IMR-90 (cell line): ENCODE measurements at regions not wholly inside any gene's neighbourhood (a gene's known extent, or its start where the extent isn't known, plus 50 kb on each side); places are given as distances from the start of the nearest gene placed in this dataset.

Experiments used
- ATAC-seq: fragments of 200-7000 bp; cut with Tn5 transposase; 2 replicates; pipeline ENCODE4 v1.9.1; 2020; ENCODE audit warnings: low read depth, mild to moderate bottlenecking, moderate library complexity
- BruUV-seq: library from RNA; stranded (reverse); fragments of 400-500 nt; replicated peaks from 2 replicates; lab custom pipeline; 2021; lab: Mats Ljungman, UMichigan
- CTCF ChIA-PET: fragments of 300-600 bp; formaldehyde crosslinking; extraction: SDS; loops from one replicate; lab custom pipeline; 2021; ENCODE audit warnings: antibody characterized with exemption; lab: Yijun Ruan, JAX
- POLR2A ChIA-PET: fragments of 300-600 bp; sonication (Branson Sonifier 250); formaldehyde crosslinking; loops from one replicate; lab custom pipeline; 2022; ENCODE audit warnings: antibody characterized with exemption; ENCODE audit not compliant: unreplicated experiment; lab: Charles Lee
- DNase-seq: peaks from one replicate; pipeline ENCODE4 v3.0.0; 2013
- H2AFZ ChIP-seq: replicated peaks from 2 replicates; pipeline ENCODE3; 2013; ENCODE audit warnings: low read length, mild to moderate bottlenecking; ENCODE audit not compliant: poor library complexity
- H2AK5ac ChIP-seq: 2 replicates; pipeline ENCODE4 v1.6.1; 2013; ENCODE audit warnings: low read depth, low read length, inconsistent platforms
- H2AK9ac ChIP-seq: replicated peaks from 2 replicates; pipeline ENCODE3; 2013; ENCODE audit warnings: mild to moderate bottlenecking, low read depth, low read length, moderate library complexity; ENCODE audit not compliant: poor library complexity
- H2BK120ac ChIP-seq: 2 replicates; pipeline ENCODE4 v1.6.1; 2013; ENCODE audit warnings: low read depth, low read length, inconsistent platforms
- H2BK15ac ChIP-seq: 3 replicates; pipeline ENCODE4 v1.6.1; 2013; ENCODE audit warnings: low read depth, low read length, inconsistent platforms
- H2BK20ac ChIP-seq: 2 replicates; pipeline ENCODE4 v1.6.1; 2013; ENCODE audit warnings: low read depth, mild to moderate bottlenecking, inconsistent platforms, low read length, moderate library complexity
- H2BK5ac ChIP-seq: 2 replicates; pipeline ENCODE4 v1.6.1; 2013; ENCODE audit warnings: mild to moderate bottlenecking, low read depth, low read length, inconsistent platforms; ENCODE audit not compliant: poor library complexity, severe bottlenecking
- H3K14ac ChIP-seq: replicated peaks from 2 replicates; pipeline ENCODE4 v1.6.1; 2013; ENCODE audit warnings: low read depth, low read length, inconsistent platforms
- H3K18ac ChIP-seq: 2 replicates; pipeline ENCODE4 v1.6.1; 2013; ENCODE audit warnings: low read depth, low read length, control low read depth
- H3K23ac ChIP-seq: 2 replicates; pipeline ENCODE4 v1.6.1; 2013; ENCODE audit warnings: low read depth, low read length, inconsistent platforms
- H3K27ac ChIP-seq: 2 replicates; pipeline ENCODE4 v1.5.1; 2013; ENCODE audit warnings: mild to moderate bottlenecking, control low read depth, low read length; ENCODE audit not compliant: insufficient read depth
- H3K27me3 ChIP-seq: 2 replicates; pipeline ENCODE4 v1.6.1; 2013; ENCODE audit warnings: low read length; ENCODE audit not compliant: control insufficient read depth, insufficient read depth
- H3K36me3 ChIP-seq: 2 replicates; pipeline ENCODE4 v1.6.1; 2013; ENCODE audit warnings: low read length, mixed read lengths; ENCODE audit not compliant: control insufficient read depth, insufficient read depth
- H3K4ac ChIP-seq: 2 replicates; pipeline ENCODE4 v1.6.1; 2013; ENCODE audit warnings: low read depth, low read length, inconsistent platforms
- H3K4me1 ChIP-seq: 2 replicates; pipeline ENCODE4 v1.6.1; 2013; ENCODE audit warnings: low read length, mixed read lengths; ENCODE audit not compliant: control insufficient read depth, insufficient read depth
- H3K4me2 ChIP-seq: 2 replicates; pipeline ENCODE4 v1.6.1; 2013; ENCODE audit warnings: low read depth, mild to moderate bottlenecking, control low read depth, low read length, moderate library complexity
- H3K4me3 ChIP-seq: 2 replicates; pipeline ENCODE4 v1.5.1; 2013; ENCODE audit warnings: low read depth, mild to moderate bottlenecking, control low read depth, low read length, moderate library complexity; ENCODE audit not compliant: insufficient read depth
- H3K56ac ChIP-seq: 2 replicates; pipeline ENCODE4 v1.6.1; 2013; ENCODE audit warnings: low read length, inconsistent platforms; ENCODE audit not compliant: insufficient read depth; ENCODE audit errors: extremely low read depth
- H3K79me1 ChIP-seq, 2 experiments: 2 replicates each; pipeline ENCODE4 v1.6.1; 2013; ENCODE audit warnings: low read length in 2 of 2, inconsistent platforms in 1 of 2, low read depth in 1 of 2
- H3K9ac ChIP-seq: 2 replicates; pipeline ENCODE4 v1.6.1; 2013; ENCODE audit warnings: low read depth, low read length, control low read depth
- H3K9me1 ChIP-seq: 2 replicates; pipeline ENCODE4 v1.6.1; 2013; ENCODE audit warnings: low read length, inconsistent platforms; ENCODE audit not compliant: insufficient read depth
- H3K9me3 ChIP-seq: 2 replicates; pipeline ENCODE4 v1.6.1; 2013; ENCODE audit warnings: low read length; ENCODE audit not compliant: control insufficient read depth, insufficient read depth
- H4K20me1 ChIP-seq: 2 replicates; pipeline ENCODE4 v1.6.1; 2013; ENCODE audit warnings: low read length, inconsistent platforms; ENCODE audit not compliant: insufficient read depth
- H4K5ac ChIP-seq: 2 replicates; pipeline ENCODE4 v1.6.1; 2013; ENCODE audit warnings: mild to moderate bottlenecking, low read depth, low read length, control low read depth
- H4K8ac ChIP-seq, 2 experiments: 2 replicates each; pipeline ENCODE4 v1.6.1; 2013; ENCODE audit warnings: low read depth in 2 of 2, low read length in 2 of 2, control low read depth in 1 of 2, inconsistent platforms in 1 of 2
- H4K91ac ChIP-seq: 2 replicates; pipeline ENCODE4 v1.6.1; 2013; ENCODE audit warnings: low read depth, low read length, inconsistent platforms; ENCODE audit not compliant: insufficient read depth
- MAZ ChIP-seq: IDR thresholded peaks from 2 replicates; pipeline ENCODE4 v1.6.1; 2012; ENCODE audit warnings: low read depth, mild to moderate bottlenecking, low read length, improper control_type of control experiment, moderate library complexity, borderline replicate concordance
- POLR2A ChIP-seq: IDR thresholded peaks from 2 replicates; pipeline ENCODE4 v1.6.1; 2012; ENCODE audit warnings: mild to moderate bottlenecking, low read depth, low read length
- RAD21 ChIP-seq: IDR thresholded peaks from 2 replicates; pipeline ENCODE4 v1.6.1; 2012; ENCODE audit warnings: low read length, improper control_type of control experiment
- USF2 ChIP-seq: fragments of 150-350 bp; IDR thresholded peaks from 2 replicates; pipeline ENCODE4 v1.6.1; 2017; ENCODE audit warnings: mild to moderate bottlenecking, antibody characterized with exemption, low read length, low read depth
- WGBS, 2 experiments: methylation state at CpG; one replicate each; pipeline versions ENCODE4 v1.1.5 to v1.1.7; 2013; ENCODE audit warnings: missing lambda C conversion rate in 2 of 2; ENCODE audit not compliant: insufficient read length in 1 of 2; ENCODE audit errors: extremely low coverage in 2 of 2; 5-methylcytosine and 5-hydroxymethylcytosine counted together
- dilution Hi-C: fragments of 300-500 bp; cut with HindIII; formaldehyde crosslinking; loops from one replicate; pipeline ENCODE4 v1.14.3; 2018; ENCODE audit warnings: low sequenced_read_pairs; ENCODE audit not compliant: unreplicated experiment
- in situ Hi-C: fragments of 300-500 bp; cut with MboI; formaldehyde crosslinking; loops from 3 replicates; pipeline ENCODE4 v1.14.3; 2019; ENCODE audit warnings: low sequenced_read_pairs, inconsistent platforms, mixed read lengths
- intact Hi-C: fragments of 100-400 bp; cut with micrococcal nuclease; formaldehyde crosslinking; loops from 2 replicates; pipeline ENCODE4 v1.10.0; 2022

DNA sequence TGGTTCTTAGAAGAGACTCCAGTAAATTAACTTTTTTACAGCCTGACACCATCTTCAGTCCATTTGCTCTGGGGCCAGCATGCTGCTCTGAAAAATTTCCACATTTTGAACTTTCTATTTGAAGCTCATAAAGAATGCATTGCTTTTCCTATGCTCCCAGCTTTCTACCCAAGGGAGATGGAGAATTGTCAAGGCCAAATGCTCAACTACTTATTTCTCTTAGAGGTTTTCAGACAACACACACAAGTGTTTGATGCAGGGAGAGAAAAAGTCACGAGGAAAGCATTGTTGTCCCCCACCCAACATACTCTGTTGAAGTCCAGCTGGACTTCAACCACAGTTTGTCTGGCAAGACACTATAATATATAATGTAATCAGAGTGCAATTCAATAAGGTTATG lies 100.3 kb upstream of the CADPS start:
- Histone ChIP-seq H3K4me2 (no peak overlapping the region), H2BK5ac (no peak overlapping the region), H3K27ac (no peak overlapping the region), H2AFZ (no peak overlapping the region), H3K27me3 (no peaks in the 10 kb centered on the region), H3K56ac (no peak overlapping the region), H3K4ac (no peak overlapping the region), H3K14ac (no peak overlapping the region), H3K4me1 (no peaks in the 10 kb centered on the region), H4K5ac (no peak overlapping the region), H3K4me3 (no peak overlapping the region), H2AK9ac (no peak overlapping the region), H4K8ac (no peak overlapping the region), H3K9me3 (no peaks in the 10 kb centered on the region), H2BK15ac (no peak overlapping the region), H3K36me3 (no peaks in the 10 kb centered on the region), H2BK120ac (no peak overlapping the region), H3K9ac (no peak overlapping the region), H4K20me1 (no peaks in the 10 kb centered on the region), H3K9me1 (no peaks in the 10 kb centered on the region), H4K91ac (no peak overlapping the region), H2BK20ac (no peak overlapping the region), H3K18ac (no peak overlapping the region), H3K23ac (no peak overlapping the region), H3K79me1 (no peaks in the 10 kb centered on the region), H2AK5ac (no peak overlapping the region)
- dilution Hi-C loops (no loop called here), in situ Hi-C loops (no loop called here), intact Hi-C loops (no loop called here)
- DNase-seq, result no peak
- no peak for ATAC-seq
- WGBS, 2 experiments, result no CpG with 5 or more reads among the region's 1 CpG
- ChIA-PET CTCF (no interaction called here), POLR2A (no interaction called here)
- no TSS peak for BruUV-seq
- TF ChIP-seq MAZ (no peak), RAD21 (no peak), USF2 (no peak), POLR2A (no peak)
